ENCODE measurements at regions not wholly inside any gene's neighbourhood (a gene's known extent, or its start where the extent isn't known, plus 50 kb on each side); places are given as distances from the start of the nearest gene placed in this dataset.

DNA sequence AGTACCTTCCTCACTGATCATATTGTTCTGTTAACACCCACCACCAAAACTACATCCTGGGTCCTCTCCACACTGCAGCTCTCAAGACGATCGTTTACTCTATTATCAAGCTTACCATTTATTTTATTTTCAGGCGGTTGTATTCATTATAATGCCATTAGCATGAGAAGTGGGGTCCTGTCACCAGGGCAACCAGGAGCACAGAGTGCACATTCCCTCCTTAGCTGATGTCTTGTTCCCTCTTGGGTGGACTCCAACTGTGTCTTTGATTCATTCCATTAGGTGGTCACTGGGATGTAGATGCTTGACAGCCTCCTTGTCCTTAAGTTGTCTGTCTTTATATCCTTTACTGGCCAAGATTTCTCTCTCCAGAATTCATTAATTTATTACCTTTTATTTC is 965.9 kb upstream of the EEF2KMT start:
- Histone ChIP-seq H3K79me2 (ENCODE audit: low read length) (no peaks in the 10 kb centered on the region), H3K9me3 (ENCODE audit: insufficient read depth, low read length) (no peaks in the 10 kb centered on the region), H4K20me1 (ENCODE audit: insufficient read depth, low read length) (no peaks in the 10 kb centered on the region), H3K36me3 (replicated peaks; ENCODE audit: low read depth, low read length) (no peaks in the 10 kb centered on the region), H3K4me3 (ENCODE audit: low read length) (no peak overlapping the region), H2AFZ (ENCODE audit: low read depth, low read length) (no peak overlapping the region), H3K4me2 (ENCODE audit: low read length) (no peak overlapping the region), H3K4me1 (ENCODE audit: low read length) (no peaks in the 10 kb centered on the region), H3K9ac (ENCODE audit: low read length) (no peak overlapping the region), H3K27me3 (ENCODE audit: low read depth, low read length) (no peaks in the 10 kb centered on the region), H3K27ac (ENCODE audit: low read length) (no peak overlapping the region)
- TF ChIP-seq CTCF (IDR thresholded peaks at IDR 0.05; ENCODE audit: low read depth, low read length) = no peak

GRCh38 chr16:6059671-6060070 is 962.1 kb upstream of the EEF2KMT start:
- Histone ChIP-seq H3K79me2 (ENCODE audit: low read length) (no peaks in the 10 kb centered on the region), H3K27ac (ENCODE audit: low read length) (no peak overlapping the region), H3K4me1 (ENCODE audit: low read length) (no peaks in the 10 kb centered on the region), H3K9ac (ENCODE audit: low read length) (no peak overlapping the region), H4K20me1 (ENCODE audit: insufficient read depth, low read length) (no peaks in the 10 kb centered on the region), H3K4me2 (ENCODE audit: low read length) (no peak overlapping the region), H2AFZ (ENCODE audit: low read depth, low read length) (no peak overlapping the region), H3K36me3 (replicated peaks; ENCODE audit: low read depth, low read length) (no peaks in the 10 kb centered on the region), H3K27me3 (ENCODE audit: low read depth, low read length) (no peaks in the 10 kb centered on the region), H3K9me3 (ENCODE audit: insufficient read depth, low read length) (no peaks in the 10 kb centered on the region), H3K4me3 (ENCODE audit: low read length) (no peak overlapping the region)
- TF ChIP-seq EZH2phosphoT487 (IDR thresholded peaks at IDR 0.05; ENCODE audit: low read depth) (no peak), CTCF (IDR thresholded peaks at IDR 0.05; ENCODE audit: low read depth, low read length) (no peak)

GRCh38 chr16:6057821-6058220 is 960.2 kb upstream of the EEF2KMT start:
- Histone ChIP-seq H3K27ac (ENCODE audit: low read length) (no peak overlapping the region), H3K9ac (ENCODE audit: low read length) (no peak overlapping the region)
- TF ChIP-seq EZH2phosphoT487 (IDR thresholded peaks at IDR 0.05; ENCODE audit: low read depth) (no peak), CTCF (IDR thresholded peaks at IDR 0.05; ENCODE audit: low read depth, low read length) (no peak)

DNA sequence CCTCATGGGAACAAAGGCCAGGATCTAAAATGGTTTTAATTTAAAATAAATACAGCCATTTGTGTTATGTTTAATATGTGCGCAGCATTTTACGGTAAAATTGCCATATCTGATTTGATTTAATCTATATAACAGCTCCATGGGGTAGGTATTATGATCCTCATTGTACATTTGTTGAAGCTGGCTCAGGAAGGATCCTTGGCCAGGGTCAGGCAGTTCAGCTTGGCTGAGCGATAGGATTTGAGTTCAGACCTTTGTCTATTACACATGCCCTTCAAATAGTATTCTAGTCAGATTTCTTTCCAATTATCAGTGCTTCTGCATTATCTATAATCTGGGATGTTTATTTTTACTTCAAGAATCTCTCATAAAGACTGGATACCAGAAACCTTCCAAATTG is 950.4 kb upstream of the EEF2KMT start:
- Histone ChIP-seq H3K4me2 (ENCODE audit: low read length) (no peak overlapping the region), H3K9me3 (ENCODE audit: insufficient read depth, low read length) (no peaks in the 10 kb centered on the region), H3K79me2 (ENCODE audit: low read length) (no peaks in the 10 kb centered on the region), H3K27me3 (ENCODE audit: low read depth, low read length) (no peaks in the 10 kb centered on the region), H2AFZ (ENCODE audit: low read depth, low read length) (no peak overlapping the region), H4K20me1 (ENCODE audit: insufficient read depth, low read length) (no peaks in the 10 kb centered on the region), H3K9ac (ENCODE audit: low read length) (no peak overlapping the region), H3K4me1 (ENCODE audit: low read length) (no peaks in the 10 kb centered on the region), H3K4me3 (ENCODE audit: low read length) (no peak overlapping the region), H3K36me3 (replicated peaks; ENCODE audit: low read depth, low read length) (no peaks in the 10 kb centered on the region), H3K27ac (ENCODE audit: low read length) (no peak overlapping the region)
- no peak for TF ChIP-seq CTCF (IDR thresholded peaks at IDR 0.05; ENCODE audit: low read depth, low read length)
- TF ChIP-seq EZH2phosphoT487 (IDR thresholded peaks at IDR 0.05; ENCODE audit: low read depth) = no peak

More at GRCh38 chr16:6057821-6058220, 960.2 kb upstream of the EEF2KMT start:
- no peak overlapping the region for H3K4me3 ChIP-seq (ENCODE audit: low read length)
- H3K4me2 ChIP-seq (ENCODE audit: low read length) = no peak overlapping the region
- H4K20me1 ChIP-seq (ENCODE audit: insufficient read depth, low read length) = no peaks in the 10 kb centered on the region
- H3K79me2 ChIP-seq (ENCODE audit: low read length) = no peaks in the 10 kb centered on the region
- H3K4me1 ChIP-seq (ENCODE audit: low read length) = no peaks in the 10 kb centered on the region
- no peaks in the 10 kb centered on the region for H3K27me3 ChIP-seq (ENCODE audit: low read depth, low read length)
- H3K9me3 ChIP-seq (ENCODE audit: insufficient read depth, low read length) = no peaks in the 10 kb centered on the region
- H2AFZ ChIP-seq (ENCODE audit: low read depth, low read length) = no peak overlapping the region
- no peaks in the 10 kb centered on the region for H3K36me3 ChIP-seq (replicated peaks; ENCODE audit: low read depth, low read length)
